ENCODE measurements at regions not wholly inside any gene's neighbourhood (a gene's known extent, or its start where the extent isn't known, plus 50 kb on each side); places are given as distances from the start of the nearest gene placed in this dataset.

DNA sequence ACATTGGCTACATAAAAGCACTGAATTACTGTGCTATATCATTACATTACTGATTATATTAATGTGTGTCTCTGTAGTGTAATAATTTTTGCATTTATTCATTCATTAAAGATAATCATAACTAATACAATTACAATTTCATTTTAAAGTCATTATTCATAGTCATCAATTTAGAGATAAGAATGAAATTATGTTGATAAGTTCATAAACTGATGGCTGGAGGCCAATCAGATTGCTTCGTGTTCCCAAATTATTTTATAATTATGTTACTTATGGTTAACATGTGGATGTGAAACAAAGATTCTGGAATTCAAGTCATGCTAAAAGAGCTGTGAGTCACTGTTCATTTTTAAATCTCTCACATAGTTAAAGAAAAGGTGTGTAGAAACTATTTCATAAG is 223.4 kb upstream of the HAND2 start (continued):
- TF ChIP-seq CREB5 (CRISPR knock-in tag; IDR thresholded peaks at IDR 0.05; ENCODE audit: low read depth) (no peak), SNAI2 (CRISPR knock-in tag; IDR thresholded peaks at IDR 0.05) (no peak), TSHZ2 (CRISPR knock-in tag; IDR thresholded peaks at IDR 0.05) (peak; percentile 81; the same call in 1 of the 2 replicates), PPARA (CRISPR knock-in tag; IDR thresholded peaks at IDR 0.05; ENCODE audit: borderline replicate concordance) (no peak), RARB (CRISPR knock-in tag; IDR thresholded peaks at IDR 0.05) (no peak), ARNTL (CRISPR knock-in tag; IDR thresholded peaks at IDR 0.05; ENCODE audit: borderline replicate concordance, low read depth) (no peak)

GRCh38 chr4:173752610-173753230 is 222.7 kb upstream of the HAND2 start:
- ATAC-seq = no peak

GRCh38 chr4:173748353-173748752 is 218.3 kb upstream of the HAND2 start:
- TF ChIP-seq TSHZ2 (CRISPR knock-in tag; IDR thresholded peaks at IDR 0.05) = 0 out of 2 replicates have a peak, but pooled peaks have one; percentile 42
- TF ChIP-seq ZNF8 (CRISPR knock-in tag; IDR thresholded peaks at IDR 0.05) = no peak
- peak; percentile 15; the same call in 1 of the 2 replicates for TF ChIP-seq SNAI2 (CRISPR knock-in tag; IDR thresholded peaks at IDR 0.05)
- peak; percentile 86 for ATAC-seq

More at GRCh38 chr4:173752610-173753230, 222.7 kb upstream of the HAND2 start:
- TF ChIP-seq TSHZ2 (CRISPR knock-in tag; IDR thresholded peaks at IDR 0.05) = 0 out of 2 replicates have a peak, but pooled peaks have one; percentile 28
- TF ChIP-seq, protein P1, sequence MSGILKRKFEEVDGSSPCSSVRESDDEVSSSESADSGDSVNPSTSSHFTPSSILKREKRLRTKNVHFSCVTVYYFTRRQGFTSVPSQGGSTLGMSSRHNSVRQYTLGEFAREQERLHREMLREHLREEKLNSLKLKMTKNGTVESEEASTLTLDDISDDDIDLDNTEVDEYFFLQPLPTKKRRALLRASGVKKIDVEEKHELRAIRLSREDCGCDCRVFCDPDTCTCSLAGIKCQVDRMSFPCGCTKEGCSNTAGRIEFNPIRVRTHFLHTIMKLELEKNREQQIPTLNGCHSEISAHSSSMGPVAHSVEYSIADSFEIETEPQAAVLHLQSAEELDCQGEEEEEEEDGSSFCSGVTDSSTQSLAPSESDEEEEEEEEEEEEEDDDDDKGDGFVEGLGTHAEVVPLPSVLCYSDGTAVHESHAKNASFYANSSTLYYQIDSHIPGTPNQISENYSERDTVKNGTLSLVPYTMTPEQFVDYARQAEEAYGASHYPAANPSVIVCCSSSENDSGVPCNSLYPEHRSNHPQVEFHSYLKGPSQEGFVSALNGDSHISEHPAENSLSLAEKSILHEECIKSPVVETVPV (CRISPR knock-in tag; IDR thresholded peaks at IDR 0.05) = no peak

DNA sequence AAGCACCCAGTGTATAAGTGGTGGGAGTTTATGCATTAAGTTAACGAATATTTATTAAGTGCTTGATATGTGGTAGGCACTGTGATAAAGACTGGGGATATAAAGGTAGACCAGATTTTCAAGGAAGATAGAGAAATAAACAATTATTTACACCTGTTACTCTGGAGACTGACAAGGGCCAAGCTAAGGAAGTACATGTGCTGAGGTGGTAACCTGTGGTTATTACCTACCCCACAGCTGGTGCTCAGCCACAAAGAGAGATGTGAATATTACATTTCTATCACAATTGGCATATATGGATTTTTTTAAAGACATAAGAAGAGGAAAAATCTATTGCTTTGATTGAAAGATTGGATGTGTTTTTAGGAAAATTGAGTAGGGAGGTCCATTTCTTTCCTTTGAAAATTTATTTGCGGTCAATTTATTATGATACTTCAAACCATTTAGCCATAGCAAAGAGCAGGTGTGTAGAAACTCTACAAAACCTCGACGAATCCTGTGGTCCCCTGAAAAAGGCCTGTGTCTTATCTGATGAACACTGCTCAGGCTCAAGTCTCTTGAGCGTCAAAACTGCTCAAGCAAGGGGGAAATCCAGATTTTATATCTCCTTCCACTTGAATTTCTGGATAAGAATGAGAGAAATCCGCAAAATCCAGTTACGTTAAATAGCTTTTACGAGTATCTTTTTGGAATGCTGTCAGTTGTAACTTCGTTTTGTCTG is 217.7 kb upstream of the HAND2 start:
- no peak for TF ChIP-seq PATZ1 (CRISPR knock-in tag; IDR thresholded peaks at IDR 0.05; ENCODE audit: borderline replicate concordance)
- no peak for TF ChIP-seq OSR1 (CRISPR knock-in tag; IDR thresholded peaks at IDR 0.05)
- TF ChIP-seq RARB (CRISPR knock-in tag; IDR thresholded peaks at IDR 0.05) = no peak
- no peak for TF ChIP-seq ZFP3 (CRISPR knock-in tag; IDR thresholded peaks at IDR 0.05)
- TF ChIP-seq SNAI2 (CRISPR knock-in tag; IDR thresholded peaks at IDR 0.05) = no peak
- TF ChIP-seq TOX (CRISPR knock-in tag; IDR thresholded peaks at IDR 0.05; ENCODE audit: borderline replicate concordance) = no peak
- no peak for TF ChIP-seq BACH2 (CRISPR knock-in tag; IDR thresholded peaks at IDR 0.05; ENCODE audit: borderline replicate concordance)
- no peak for TF ChIP-seq ZNF70 (CRISPR knock-in tag; IDR thresholded peaks at IDR 0.05)
- TF ChIP-seq, protein P1 (CRISPR knock-in tag; IDR thresholded peaks at IDR 0.05) = no peak
- no peak for TF ChIP-seq GLIS3 (CRISPR knock-in tag; IDR thresholded peaks at IDR 0.05)
- TF ChIP-seq ZNF8 (CRISPR knock-in tag; IDR thresholded peaks at IDR 0.05) = no peak
- TF ChIP-seq CSDC2 (CRISPR knock-in tag; IDR thresholded peaks at IDR 0.05) = no peak

More for the DNA sequence above, 217.7 kb upstream of the HAND2 start:
- no peak for ATAC-seq

Data from SK-N-SH treated with all-trans-retinoic acid at 6 μM for 48 hours (cell line).